Right atrium auricular region (tissue), 2 donors: ENCODE measurements at regions not wholly inside any gene's neighbourhood (a gene's known extent, or its start where the extent isn't known, plus 50 kb on each side); places are given as distances from the start of the nearest gene placed in this dataset.

Experiments
- DNase-seq: peaks from one replicate; pipeline ENCODE4 v3.0.0-alpha.2; 2019; ENCODE audit warnings: low spot score
- H3K27ac ChIP-seq, 2 donors: fragments of 200-600 bp; sonication (generic); 1 replicate in 1 of 2; 2 replicates in 1 of 2; pipeline ENCODE4 v1.5.1; 2016 to 2019
- H3K27me3 ChIP-seq, 2 donors: fragments of 200-600 bp; sonication (generic); one replicate each; pipeline versions ENCODE4 v1.5.1 to v1.6.0; 2017 to 2019
- H3K36me3 ChIP-seq: fragments of 200-600 bp; sonication (generic); one replicate; pipeline ENCODE4 v1.5.1; 2016
- H3K4me1 ChIP-seq, 2 donors: fragments of 200-600 bp; sonication (generic); one replicate each; pipeline versions ENCODE4 v1.5.1 to v1.6.0; 2017 to 2019
- H3K4me3 ChIP-seq, 2 donors: fragments of 200-600 bp; sonication (generic); 1 replicate in 1 of 2; 2 replicates in 1 of 2; pipeline ENCODE4 v1.5.1; 2017 to 2019; ENCODE audit warnings: mild to moderate bottlenecking in 1 of 2, moderate library complexity in 1 of 2
- H3K9me3 ChIP-seq, 2 donors: fragments of 200-600 bp; sonication (generic); one replicate each; pipeline ENCODE4 v1.5.1; 2019
- TF ChIP-seq, protein P1 (sequence below), 2 donors: fragments of 200-600 bp; sonication (generic); IDR thresholded peaks; one replicate each; pipeline ENCODE4 v1.5.1; 2019; ENCODE audit warnings: antibody characterized with exemption in 2 of 2

GRCh38 chr4:65918872-65919271 lies 248.6 kb upstream of the EPHA5 start:
- no peaks in the 10 kb centered on the region for H3K36me3 ChIP-seq
- H3K4me1 ChIP-seq: no peaks in the 10 kb centered on the region
- H3K27ac ChIP-seq: no peak overlapping the region
- no peaks in the 10 kb centered on the region for H3K27me3 ChIP-seq
- H3K4me3 ChIP-seq: no peak overlapping the region
- TF ChIP-seq, protein P1, sequence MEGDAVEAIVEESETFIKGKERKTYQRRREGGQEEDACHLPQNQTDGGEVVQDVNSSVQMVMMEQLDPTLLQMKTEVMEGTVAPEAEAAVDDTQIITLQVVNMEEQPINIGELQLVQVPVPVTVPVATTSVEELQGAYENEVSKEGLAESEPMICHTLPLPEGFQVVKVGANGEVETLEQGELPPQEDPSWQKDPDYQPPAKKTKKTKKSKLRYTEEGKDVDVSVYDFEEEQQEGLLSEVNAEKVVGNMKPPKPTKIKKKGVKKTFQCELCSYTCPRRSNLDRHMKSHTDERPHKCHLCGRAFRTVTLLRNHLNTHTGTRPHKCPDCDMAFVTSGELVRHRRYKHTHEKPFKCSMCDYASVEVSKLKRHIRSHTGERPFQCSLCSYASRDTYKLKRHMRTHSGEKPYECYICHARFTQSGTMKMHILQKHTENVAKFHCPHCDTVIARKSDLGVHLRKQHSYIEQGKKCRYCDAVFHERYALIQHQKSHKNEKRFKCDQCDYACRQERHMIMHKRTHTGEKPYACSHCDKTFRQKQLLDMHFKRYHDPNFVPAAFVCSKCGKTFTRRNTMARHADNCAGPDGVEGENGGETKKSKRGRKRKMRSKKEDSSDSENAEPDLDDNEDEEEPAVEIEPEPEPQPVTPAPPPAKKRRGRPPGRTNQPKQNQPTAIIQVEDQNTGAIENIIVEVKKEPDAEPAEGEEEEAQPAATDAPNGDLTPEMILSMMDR (IDR thresholded peaks at IDR 0.05): no peak
- no peak for DNase-seq
- H3K9me3 ChIP-seq: no peaks in the 10 kb centered on the region

- Histone ChIP-seq H3K27ac (no peak overlapping the region), H3K36me3 (no peaks in the 10 kb centered on the region), H3K4me3 (no peak overlapping the region), H3K9me3 (no peaks in the 10 kb centered on the region), H3K27me3 (no peaks in the 10 kb centered on the region), H3K4me1 (no peaks in the 10 kb centered on the region)
- no peak for DNase-seq
- TF ChIP-seq, protein P1 (IDR thresholded peaks at IDR 0.05): no peak
These were observed 247.9 kb upstream of the EPHA5 start for GRCh38 chr4:65918212-65918611.

GRCh38 chr4:65917486-65917885 lies 247.2 kb upstream of the EPHA5 start:
- no peak for DNase-seq
- no peaks in the 10 kb centered on the region for H3K36me3 ChIP-seq
- no peak overlapping the region for H3K27ac ChIP-seq
- no peaks in the 10 kb centered on the region for H3K9me3 ChIP-seq
- no peak overlapping the region for H3K4me3 ChIP-seq
- TF ChIP-seq, protein P1 (IDR thresholded peaks at IDR 0.05): no peak
- no peaks in the 10 kb centered on the region for H3K27me3 ChIP-seq
- no peaks in the 10 kb centered on the region for H3K4me1 ChIP-seq

DNA sequence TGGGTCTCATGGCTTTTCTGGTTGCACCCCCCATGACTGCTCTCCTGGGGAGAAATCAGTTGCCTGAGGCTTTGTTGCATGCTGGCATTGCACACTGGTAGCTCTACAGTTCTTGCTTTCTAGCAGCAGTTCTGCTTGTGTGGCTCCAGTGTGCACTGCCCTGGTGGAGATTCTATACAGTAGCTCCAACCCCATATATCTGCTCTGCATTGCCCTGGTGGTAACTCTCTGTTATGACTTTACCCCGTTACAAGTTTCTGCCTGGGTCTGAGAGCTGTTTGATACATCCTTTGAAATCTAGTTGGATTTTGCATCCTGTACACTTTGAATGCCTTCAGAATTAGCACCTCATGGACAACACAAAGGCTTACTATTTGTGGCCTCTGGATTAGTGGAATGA lies 241.4 kb upstream of the EPHA5 start:
- Histone ChIP-seq H3K4me1 (no peaks in the 10 kb centered on the region), H3K9me3 (no peaks in the 10 kb centered on the region), H3K4me3 (no peak overlapping the region), H3K27ac (no peak overlapping the region), H3K27me3 (no peaks in the 10 kb centered on the region), H3K36me3 (no peaks in the 10 kb centered on the region)
- TF ChIP-seq, protein P1 (IDR thresholded peaks at IDR 0.05): no peak
- no peak for DNase-seq

GRCh38 chr4:65893957-65894755 lies 223.9 kb upstream of the EPHA5 start:
- Histone ChIP-seq H3K4me1 (no peaks in the 10 kb centered on the region), H3K4me3 (no peak overlapping the region), H3K36me3 (no peaks in the 10 kb centered on the region), H3K9me3 (no peaks in the 10 kb centered on the region), H3K27me3 (no peaks in the 10 kb centered on the region), H3K27ac (no peak overlapping the region)
- DNase-seq: no peak
- TF ChIP-seq, protein P1 (IDR thresholded peaks at IDR 0.05): no peak

GRCh38 chr4:65893271-65893670 lies 223.0 kb upstream of the EPHA5 start:
- no peaks in the 10 kb centered on the region for H3K4me1 ChIP-seq
- H3K27me3 ChIP-seq: no peaks in the 10 kb centered on the region
- DNase-seq: no peak
- no peaks in the 10 kb centered on the region for H3K9me3 ChIP-seq
- no peaks in the 10 kb centered on the region for H3K36me3 ChIP-seq
- H3K27ac ChIP-seq: no peak overlapping the region
- TF ChIP-seq, protein P1 (IDR thresholded peaks at IDR 0.05): no peak
- no peak overlapping the region for H3K4me3 ChIP-seq
